ENCODE measurements at regions not wholly inside any gene's neighbourhood (a gene's known extent, or its start where the extent isn't known, plus 50 kb on each side); places are given as distances from the start of the nearest gene placed in this dataset.

- CTCF ChIA-PET, result no interaction called here
Measured at GRCh38 chr7:22632674-22633073, 94.3 kb upstream of the IL6 start.

GRCh38 chr7:22631730-22632129 is 95.3 kb upstream of the IL6 start:
- intact Hi-C loops (cut with micrococcal nuclease; ENCODE audit: unreplicated experiment), result no loop called here
- H3K4me1 Mint-ChIP-seq (ENCODE audit: low read depth, unreplicated experiment), result peaks cover 27% of the 10 kb centered on the region
- no peak for DNase-seq
- H3K4me3 Mint-ChIP-seq (ENCODE audit: unreplicated experiment), result no peak overlapping the region
- no peaks in the 10 kb centered on the region; the same call in 1 of the 2 replicates for H3K4me1 ChIP-seq
- ChIA-PET CTCF (no interaction called here), POLR2A (no interaction called here)
- no peaks in the 10 kb centered on the region for H3K9me3 ChIP-seq
- H3K9me3 Mint-ChIP-seq (ENCODE audit: unreplicated experiment), result no peaks in the 10 kb centered on the region
- no peak overlapping the region for H3K4me3 ChIP-seq (ENCODE audit: low read depth, low read length)
- no peak overlapping the region for H3K27ac Mint-ChIP-seq (ENCODE audit: unreplicated experiment)
- H3K36me3 Mint-ChIP-seq (ENCODE audit: insufficient read depth, unreplicated experiment), result no peaks in the 10 kb centered on the region
- TF ChIP-seq CTCF (IDR thresholded peaks at IDR 0.05; ENCODE audit: insufficient read depth in 1 of 2, low read depth in 1 of 2, low read length in 1 of 2, severe bottlenecking in 1 of 2, unreplicated experiment in 1 of 2), result no peak
- BruUV-seq (replicated peaks), result no TSS peak
- H3K36me3 ChIP-seq (ENCODE audit: control insufficient read depth, insufficient read depth, low read length), result no peaks in the 10 kb centered on the region
- H3K27me3 ChIP-seq (replicated peaks; ENCODE audit: control insufficient read depth, insufficient read depth, low read length), result no peaks in the 10 kb centered on the region
- no peaks in the 10 kb centered on the region for H3K27me3 Mint-ChIP-seq (ENCODE audit: insufficient read depth, unreplicated experiment)

More at GRCh38 chr7:22632674-22633073, 94.3 kb upstream of the IL6 start:
- Histone ChIP-seq H3K4me1 (no peaks in the 10 kb centered on the region; the same call in 1 of the 2 replicates), H3K36me3 (ENCODE audit: control insufficient read depth, insufficient read depth, low read length) (no peaks in the 10 kb centered on the region), H3K27me3 (replicated peaks; ENCODE audit: control insufficient read depth, insufficient read depth, low read length) (no peaks in the 10 kb centered on the region), H3K4me3 (ENCODE audit: low read depth, low read length) (no peak overlapping the region), H3K9me3 (peaks cover under 1% of the 10 kb centered on the region; the same call in 1 of the 2 replicates)
- Mint-ChIP-seq H3K4me1 (ENCODE audit: low read depth, unreplicated experiment) (peaks cover 27% of the 10 kb centered on the region), H3K4me3 (ENCODE audit: unreplicated experiment) (no peak overlapping the region), H3K36me3 (ENCODE audit: insufficient read depth, unreplicated experiment) (no peaks in the 10 kb centered on the region), H3K9me3 (ENCODE audit: unreplicated experiment) (no peaks in the 10 kb centered on the region), H3K27me3 (ENCODE audit: insufficient read depth, unreplicated experiment) (no peaks in the 10 kb centered on the region), H3K27ac (ENCODE audit: unreplicated experiment) (no peak overlapping the region)
- POLR2A ChIA-PET, result no interaction called here
- no TSS peak for BruUV-seq (replicated peaks)
- no peak for TF ChIP-seq CTCF (IDR thresholded peaks at IDR 0.05; ENCODE audit: insufficient read depth in 1 of 2, low read depth in 1 of 2, low read length in 1 of 2, severe bottlenecking in 1 of 2, unreplicated experiment in 1 of 2)
- intact Hi-C loops (cut with micrococcal nuclease; ENCODE audit: unreplicated experiment), result no loop called here
- DNase-seq, result no peak

GRCh38 chr7:22630069-22630468 is 96.9 kb upstream of the IL6 start:
- intact Hi-C loops (cut with micrococcal nuclease; ENCODE audit: unreplicated experiment), result no loop called here
- DNase-seq, result no peak
- Histone ChIP-seq H3K9me3 (no peaks in the 10 kb centered on the region), H3K4me3 (ENCODE audit: low read depth, low read length) (no peak overlapping the region), H3K4me1 (no peaks in the 10 kb centered on the region; the same call in 1 of the 2 replicates), H3K36me3 (ENCODE audit: control insufficient read depth, insufficient read depth, low read length) (no peaks in the 10 kb centered on the region), H3K27me3 (replicated peaks; ENCODE audit: control insufficient read depth, insufficient read depth, low read length) (no peaks in the 10 kb centered on the region)
- Mint-ChIP-seq H3K27ac (ENCODE audit: unreplicated experiment) (no peak overlapping the region), H3K4me1 (ENCODE audit: low read depth, unreplicated experiment) (peaks cover 27% of the 10 kb centered on the region), H3K4me3 (ENCODE audit: unreplicated experiment) (no peak overlapping the region), H3K27me3 (ENCODE audit: insufficient read depth, unreplicated experiment) (no peaks in the 10 kb centered on the region), H3K9me3 (ENCODE audit: unreplicated experiment) (no peaks in the 10 kb centered on the region), H3K36me3 (ENCODE audit: insufficient read depth, unreplicated experiment) (no peaks in the 10 kb centered on the region)
- ChIA-PET POLR2A (no interaction called here), CTCF (no interaction called here)
- TF ChIP-seq CTCF (IDR thresholded peaks at IDR 0.05; ENCODE audit: insufficient read depth in 1 of 2, low read depth in 1 of 2, low read length in 1 of 2, severe bottlenecking in 1 of 2, unreplicated experiment in 1 of 2), result no peak
- no TSS peak for BruUV-seq (replicated peaks)

Data from Caco-2 (cell line).